Loucy (cell line): ENCODE measurements at regions not wholly inside any gene's neighbourhood (a gene's known extent, or its start where the extent isn't known, plus 50 kb on each side); places are given as distances from the start of the nearest gene placed in this dataset.

Experiments
- EZH2phosphoT487 ChIP-seq: fragments of 200-600 bp; IDR thresholded peaks from 2 replicates; pipeline ENCODE4 v1.6.1; 2018; ENCODE audit warnings: antibody characterized with exemption, mild to moderate bottlenecking, moderate library complexity, borderline replicate concordance
- TF ChIP-seq, protein P1 (sequence below): fragments of 200-600 bp; sonication (generic); conservative IDR thresholded peaks from 2 replicates; pipeline ENCODE4 v1.5.1; 2014; ENCODE audit warnings: mild to moderate bottlenecking, antibody characterized with exemption, low read length

- TF ChIP-seq EZH2phosphoT487, result no peak
- TF ChIP-seq, protein P1, sequence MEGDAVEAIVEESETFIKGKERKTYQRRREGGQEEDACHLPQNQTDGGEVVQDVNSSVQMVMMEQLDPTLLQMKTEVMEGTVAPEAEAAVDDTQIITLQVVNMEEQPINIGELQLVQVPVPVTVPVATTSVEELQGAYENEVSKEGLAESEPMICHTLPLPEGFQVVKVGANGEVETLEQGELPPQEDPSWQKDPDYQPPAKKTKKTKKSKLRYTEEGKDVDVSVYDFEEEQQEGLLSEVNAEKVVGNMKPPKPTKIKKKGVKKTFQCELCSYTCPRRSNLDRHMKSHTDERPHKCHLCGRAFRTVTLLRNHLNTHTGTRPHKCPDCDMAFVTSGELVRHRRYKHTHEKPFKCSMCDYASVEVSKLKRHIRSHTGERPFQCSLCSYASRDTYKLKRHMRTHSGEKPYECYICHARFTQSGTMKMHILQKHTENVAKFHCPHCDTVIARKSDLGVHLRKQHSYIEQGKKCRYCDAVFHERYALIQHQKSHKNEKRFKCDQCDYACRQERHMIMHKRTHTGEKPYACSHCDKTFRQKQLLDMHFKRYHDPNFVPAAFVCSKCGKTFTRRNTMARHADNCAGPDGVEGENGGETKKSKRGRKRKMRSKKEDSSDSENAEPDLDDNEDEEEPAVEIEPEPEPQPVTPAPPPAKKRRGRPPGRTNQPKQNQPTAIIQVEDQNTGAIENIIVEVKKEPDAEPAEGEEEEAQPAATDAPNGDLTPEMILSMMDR, result no peak
Measured at GRCh38 chr1:60808676-60809075, 273.7 kb upstream of the NFIA start.
